ENCODE measurements at regions not wholly inside any gene's neighbourhood (a gene's known extent, or its start where the extent isn't known, plus 50 kb on each side); places are given as distances from the start of the nearest gene placed in this dataset.

DNA sequence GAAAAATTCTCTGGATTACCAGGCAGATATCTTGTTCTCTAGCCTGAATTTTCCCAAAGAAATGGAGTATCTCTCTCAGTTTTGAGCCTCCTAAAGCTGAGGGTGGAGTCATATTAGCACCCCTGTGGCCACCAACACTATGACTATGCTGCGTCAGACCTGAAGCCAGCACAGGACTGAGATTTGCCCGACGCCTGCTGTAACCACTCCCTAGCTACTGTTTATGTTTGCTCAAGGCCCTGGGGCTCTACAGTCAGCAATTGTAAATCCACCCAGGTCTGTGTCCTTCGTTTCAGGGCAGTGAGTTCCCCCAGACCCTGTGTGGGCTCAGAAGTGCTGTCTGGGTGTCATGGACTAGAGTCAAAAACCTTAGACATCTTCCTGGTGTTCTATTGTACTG is 61.4 kb downstream of the ZXDA start:
- DNase-seq (ENCODE audit: low spot score): no peak
- TF ChIP-seq, protein P1, sequence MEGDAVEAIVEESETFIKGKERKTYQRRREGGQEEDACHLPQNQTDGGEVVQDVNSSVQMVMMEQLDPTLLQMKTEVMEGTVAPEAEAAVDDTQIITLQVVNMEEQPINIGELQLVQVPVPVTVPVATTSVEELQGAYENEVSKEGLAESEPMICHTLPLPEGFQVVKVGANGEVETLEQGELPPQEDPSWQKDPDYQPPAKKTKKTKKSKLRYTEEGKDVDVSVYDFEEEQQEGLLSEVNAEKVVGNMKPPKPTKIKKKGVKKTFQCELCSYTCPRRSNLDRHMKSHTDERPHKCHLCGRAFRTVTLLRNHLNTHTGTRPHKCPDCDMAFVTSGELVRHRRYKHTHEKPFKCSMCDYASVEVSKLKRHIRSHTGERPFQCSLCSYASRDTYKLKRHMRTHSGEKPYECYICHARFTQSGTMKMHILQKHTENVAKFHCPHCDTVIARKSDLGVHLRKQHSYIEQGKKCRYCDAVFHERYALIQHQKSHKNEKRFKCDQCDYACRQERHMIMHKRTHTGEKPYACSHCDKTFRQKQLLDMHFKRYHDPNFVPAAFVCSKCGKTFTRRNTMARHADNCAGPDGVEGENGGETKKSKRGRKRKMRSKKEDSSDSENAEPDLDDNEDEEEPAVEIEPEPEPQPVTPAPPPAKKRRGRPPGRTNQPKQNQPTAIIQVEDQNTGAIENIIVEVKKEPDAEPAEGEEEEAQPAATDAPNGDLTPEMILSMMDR (IDR thresholded peaks at IDR 0.05; ENCODE audit: borderline replicate concordance, control extremely low read depth, extremely low read depth, insufficient read depth, missing control alignments): no peak
- in situ Hi-C loops (cut with MboI; ENCODE audit: low sequenced_read_pairs, unreplicated experiment): loop anchor here (25.0 kb wide), 1 partner anchor 88 kb away; no protein-coding TSS in a partner anchor

DNA sequence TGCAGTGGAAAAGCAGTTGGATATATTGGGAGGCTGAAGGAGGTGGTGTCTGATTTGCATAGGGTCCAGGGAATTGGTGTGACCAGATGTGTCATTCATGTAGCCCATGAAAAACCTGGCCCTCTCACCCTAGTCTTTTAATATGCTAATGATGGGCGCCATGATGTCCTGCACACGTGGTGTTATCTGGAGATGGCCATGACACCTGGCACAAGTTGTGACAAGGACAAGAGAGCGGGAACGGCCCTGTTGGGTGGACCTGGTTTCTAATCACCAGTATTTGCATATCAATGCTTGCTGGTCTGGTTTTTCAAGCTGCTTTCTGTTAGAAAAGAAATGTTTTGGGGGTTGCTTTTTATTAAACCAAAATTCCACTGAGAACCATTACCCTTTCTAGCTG is 87.4 kb downstream of the ZXDA start:
- TF ChIP-seq, protein P1 (IDR thresholded peaks at IDR 0.05; ENCODE audit: borderline replicate concordance, control extremely low read depth, extremely low read depth, insufficient read depth, missing control alignments): no peak
- in situ Hi-C loops (cut with MboI; ENCODE audit: low sequenced_read_pairs, unreplicated experiment): no loop called here

DNA sequence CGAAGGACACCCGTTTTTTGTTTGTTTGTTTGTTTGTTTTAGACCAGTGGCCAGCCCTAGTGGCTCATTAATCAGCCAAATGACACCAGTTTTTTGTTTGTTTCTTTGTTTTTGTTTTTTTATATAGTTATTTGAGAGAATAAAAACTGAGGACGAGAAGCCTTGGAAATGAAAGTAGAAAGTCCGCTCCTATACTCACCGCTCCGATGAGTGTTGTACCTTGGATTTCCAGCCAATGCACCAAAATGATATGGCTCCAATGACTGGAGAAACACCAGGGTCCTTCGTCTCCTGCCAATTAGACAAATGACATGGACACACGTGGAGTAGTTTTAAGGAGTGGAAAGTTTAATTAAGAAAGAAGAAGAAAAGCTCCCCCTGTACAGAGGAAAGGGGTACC is 87.9 kb downstream of the ZXDA start:
- TF ChIP-seq, protein P1 (IDR thresholded peaks at IDR 0.05; ENCODE audit: borderline replicate concordance, control extremely low read depth, extremely low read depth, insufficient read depth, missing control alignments): no peak
- DNase-seq (ENCODE audit: low spot score): no peak
- in situ Hi-C loops (cut with MboI; ENCODE audit: low sequenced_read_pairs, unreplicated experiment): no loop called here

More for the DNA sequence above, 87.4 kb downstream of the ZXDA start:
- DNase-seq (ENCODE audit: low spot score): no peak

DNA sequence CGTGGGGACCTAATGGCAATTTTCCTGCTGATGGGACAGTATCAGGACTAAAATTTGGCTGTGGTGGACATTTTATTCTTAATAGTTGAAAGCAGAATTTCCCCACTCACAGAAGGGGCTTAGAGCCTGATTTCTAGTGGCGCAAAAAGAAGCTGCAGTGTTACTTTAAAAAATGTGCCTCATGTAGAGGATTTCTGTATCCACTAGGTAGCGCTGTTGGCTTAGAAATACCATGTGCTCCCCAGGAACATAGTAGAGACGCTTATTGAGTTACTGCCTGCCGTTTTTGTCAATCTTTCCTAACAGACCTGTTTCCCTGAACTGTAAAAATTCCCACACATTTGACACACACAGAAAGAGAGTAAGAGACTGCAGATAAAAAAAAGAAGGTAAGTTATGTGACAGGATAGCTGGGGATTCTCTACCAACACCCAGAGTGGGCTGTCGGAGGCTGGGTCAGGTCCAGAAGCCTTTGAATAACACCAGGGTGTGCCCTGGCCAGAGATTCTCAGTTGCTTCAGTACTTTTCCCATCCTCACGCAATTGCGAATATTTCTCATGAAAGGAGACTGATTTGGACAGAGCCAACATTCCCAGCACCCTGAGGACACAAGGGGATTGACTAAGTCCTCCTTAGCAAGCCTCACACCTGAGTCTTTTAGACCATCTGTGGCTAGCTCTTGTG is 88.4 kb downstream of the ZXDA start:
- in situ Hi-C loops (cut with MboI; ENCODE audit: low sequenced_read_pairs, unreplicated experiment): no loop called here
- TF ChIP-seq, protein P1 (IDR thresholded peaks at IDR 0.05; ENCODE audit: borderline replicate concordance, control extremely low read depth, extremely low read depth, insufficient read depth, missing control alignments): peak; percentile 76
- peak; percentile 13 for DNase-seq (ENCODE audit: low spot score)

DNA sequence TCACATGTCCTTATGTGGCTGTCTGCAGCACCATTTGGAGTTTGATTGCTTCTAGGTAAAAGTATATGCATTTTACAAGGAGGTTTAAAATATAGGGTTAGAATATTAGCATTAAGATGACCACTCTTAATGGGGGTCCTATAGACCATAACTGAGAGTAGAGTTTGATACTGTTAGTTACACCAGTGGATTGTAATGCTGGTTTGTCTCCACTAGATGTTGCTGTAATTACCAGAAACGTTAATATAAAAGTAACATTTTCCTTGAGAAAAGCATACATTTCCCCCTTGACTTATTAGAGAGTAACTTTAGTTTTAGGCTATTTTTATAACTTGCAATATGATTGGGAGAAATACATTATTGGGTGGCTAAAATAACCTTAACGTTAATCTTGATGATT is 93.0 kb downstream of the ZXDA start:
- in situ Hi-C loops (cut with MboI; ENCODE audit: low sequenced_read_pairs, unreplicated experiment): no loop called here
- TF ChIP-seq, protein P1 (IDR thresholded peaks at IDR 0.05; ENCODE audit: borderline replicate concordance, control extremely low read depth, extremely low read depth, insufficient read depth, missing control alignments): no peak
- DNase-seq (ENCODE audit: low spot score): peak; percentile 4

DNA sequence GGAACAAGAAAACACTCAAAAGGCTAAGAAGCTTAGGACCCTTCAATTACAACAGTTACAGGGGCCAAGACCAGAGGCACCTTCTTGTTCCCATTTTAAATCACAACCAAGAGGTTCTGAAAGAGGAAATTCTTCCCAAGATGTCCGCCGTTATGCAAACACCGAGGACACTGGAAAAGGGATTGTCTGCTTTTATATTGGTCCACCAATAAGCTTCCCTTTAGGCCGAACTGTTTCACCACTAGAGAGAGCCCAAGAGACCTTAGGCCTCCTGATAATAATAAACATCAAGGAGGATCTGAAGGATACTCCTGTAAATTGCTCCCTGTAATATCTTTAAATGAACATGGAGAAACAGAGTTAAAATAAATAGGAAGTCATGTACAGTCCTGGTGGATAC is 92.6 kb upstream of the NLRP2B start:
- TF ChIP-seq, protein P1 (IDR thresholded peaks at IDR 0.05; ENCODE audit: borderline replicate concordance, control extremely low read depth, extremely low read depth, insufficient read depth, missing control alignments): no peak
- DNase-seq (ENCODE audit: low spot score): no peak
- in situ Hi-C loops (cut with MboI; ENCODE audit: low sequenced_read_pairs, unreplicated experiment): no loop called here
